Aorta (tissue), 5 donors: ENCODE measurements at regions not wholly inside any gene's neighbourhood (a gene's known extent, or its start where the extent isn't known, plus 50 kb on each side); places are given as distances from the start of the nearest gene placed in this dataset.

Experiments used
- ATAC-seq: fragments of 200-7000 bp; cut with Tn5 transposase; one replicate; pipeline ENCODE4 v1.9.1; 2022; ENCODE audit warnings: moderate library complexity; ENCODE audit not compliant: low FRiP score
- DNase-seq, 2 donors: peaks; one replicate each; pipeline ENCODE4 v3.0.0-alpha.2; 2020
- H3K27ac ChIP-seq, 2 donors: one replicate each; pipeline ENCODE4 v1.5.1; 2013; ENCODE audit warnings: low read length in 2 of 2, mild to moderate bottlenecking in 2 of 2, moderate library complexity in 2 of 2, control low read depth in 1 of 2, inconsistent platforms in 1 of 2, low read depth in 1 of 2
- H3K27me3 ChIP-seq, 2 donors: one replicate each; pipeline ENCODE4 v1.6.1; 2013; ENCODE audit warnings: control low read depth in 1 of 2, low read length in 1 of 2, mild to moderate bottlenecking in 1 of 2, moderate library complexity in 1 of 2; ENCODE audit not compliant: insufficient read depth in 2 of 2, control insufficient read depth in 1 of 2
- H3K36me3 ChIP-seq, 2 donors: one replicate each; pipeline ENCODE4 v1.6.1; 2013; ENCODE audit warnings: control low read depth in 1 of 2, low read length in 1 of 2, mild to moderate bottlenecking in 1 of 2; ENCODE audit not compliant: insufficient read depth in 2 of 2, control insufficient read depth in 1 of 2
- H3K4me1 ChIP-seq, 2 donors: one replicate each; pipeline ENCODE4 v1.6.1; 2013; ENCODE audit warnings: low read length in 2 of 2, control low read depth in 1 of 2, mild to moderate bottlenecking in 1 of 2, moderate library complexity in 1 of 2; ENCODE audit not compliant: insufficient read depth in 2 of 2, control insufficient read depth in 1 of 2
- H3K4me3 ChIP-seq, 2 donors: one replicate each; pipeline ENCODE4 v1.5.1; 2013; ENCODE audit warnings: low read length in 2 of 2, control low read depth in 1 of 2, mild to moderate bottlenecking in 1 of 2
- H3K9me3 ChIP-seq: one replicate; pipeline ENCODE4 v1.6.1; 2013; ENCODE audit warnings: mild to moderate bottlenecking, low read length; ENCODE audit not compliant: control insufficient read depth
- WGBS, 2 donors: extraction: QIAGEN DNeasy Blood & Tissue Kit; methylation state at CpG; one replicate each; pipeline ENCODE4 v1.1.7; 2013; 5-methylcytosine and 5-hydroxymethylcytosine counted together
- intact Hi-C, 2 donors: fragments of 100-400 bp; cut with DNase I; formaldehyde crosslinking; loops; one replicate each; pipeline versions ENCODE4 v1.14.2 to v1.15.0; 2022
- donor health status: healthy with polysubstance abuse.
- donor health status: Bipolar disorder and iron deficiency.
- donor health status: DM: no; HTN: no; CAD: no.
- donor health status: DM: no; HTN: no; CAD: no.
- donor health status: DM: yes; HTN: yes; CAD: no.

- ATAC-seq: no peak
- DNase-seq: no peak
- no peak overlapping the region for H3K4me3 ChIP-seq
- intact Hi-C loops: no loop called here
- no peaks in the 10 kb centered on the region for H3K27me3 ChIP-seq
- H3K4me1 ChIP-seq: no peaks in the 10 kb centered on the region
- H3K36me3 ChIP-seq: no peaks in the 10 kb centered on the region
- no peak overlapping the region for H3K27ac ChIP-seq
- H3K9me3 ChIP-seq: no peaks in the 10 kb centered on the region
Measured at GRCh38 chr2:153394247-153394646, 84.3 kb downstream of the RPRM start.

- DNase-seq (no peak), ATAC-seq (no peak)
- H3K27ac ChIP-seq: no peak overlapping the region
- no peaks in the 10 kb centered on the region for H3K36me3 ChIP-seq
- no peaks in the 10 kb centered on the region for H3K27me3 ChIP-seq
- WGBS, 2 donors: 61 to 84% methylated on average over 3 of the region's 3 CpGs
- H3K4me1 ChIP-seq: no peaks in the 10 kb centered on the region
- intact Hi-C loops: no loop called here
- H3K9me3 ChIP-seq: no peaks in the 10 kb centered on the region
- H3K4me3 ChIP-seq: no peak overlapping the region
Measured at GRCh38 chr2:153393518-153393917, 85.0 kb downstream of the RPRM start.

DNA sequence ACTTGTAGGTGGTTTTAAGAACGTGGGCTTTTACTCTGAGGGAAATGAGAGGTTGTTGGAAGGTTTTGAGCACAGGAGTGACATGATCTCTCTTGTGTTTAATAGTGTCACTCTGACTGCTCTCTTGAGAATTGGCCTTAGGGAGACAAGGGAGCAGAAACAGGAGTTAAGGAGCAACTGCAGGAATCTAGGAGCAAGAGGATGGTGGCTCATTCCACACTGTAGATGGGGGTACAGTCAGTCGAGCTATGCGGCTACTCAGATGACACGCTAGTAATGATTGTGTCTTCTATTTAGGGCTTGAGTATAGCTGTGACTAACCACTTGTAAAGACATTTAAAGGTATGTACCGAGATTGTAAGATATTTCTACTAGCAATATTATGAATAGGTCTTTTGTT is 87.4 kb downstream of the RPRM start:
- intact Hi-C loops: no loop called here
- ATAC-seq: no peak
- no peak overlapping the region for H3K4me3 ChIP-seq
- no peaks in the 10 kb centered on the region for H3K4me1 ChIP-seq
- no peaks in the 10 kb centered on the region for H3K36me3 ChIP-seq
- H3K27me3 ChIP-seq: no peaks in the 10 kb centered on the region
- H3K9me3 ChIP-seq: no peaks in the 10 kb centered on the region
- 64% methylated on average over 5 of the region's 5 CpGs for WGBS, 2 donors
- H3K27ac ChIP-seq: no peak overlapping the region
- DNase-seq: no peak

DNA sequence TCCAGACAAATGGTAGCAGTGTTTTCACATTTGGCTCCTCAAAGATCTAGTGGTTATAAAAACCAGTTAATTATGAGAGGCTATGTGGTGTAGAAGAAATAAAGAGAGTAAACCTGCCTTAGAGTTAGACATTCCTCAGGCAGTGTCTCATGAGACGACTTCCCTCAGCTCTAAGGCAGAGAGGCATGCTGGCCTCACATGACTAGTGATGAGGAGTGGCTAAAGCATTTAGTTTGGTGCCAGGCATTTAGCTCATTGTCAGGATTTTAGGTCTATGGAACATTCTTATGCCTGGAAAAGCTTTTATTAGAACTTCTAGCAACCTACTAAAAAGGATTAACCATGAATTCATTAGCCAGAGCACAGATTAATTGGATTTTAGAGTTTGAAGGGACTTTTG is 90.3 kb downstream of the RPRM start:
- no peak overlapping the region for H3K4me3 ChIP-seq
- 4 to 11% methylated on average over 1 of the region's 1 CpG for WGBS, 2 donors
- no peaks in the 10 kb centered on the region for H3K27me3 ChIP-seq
- H3K4me1 ChIP-seq: no peaks in the 10 kb centered on the region
- intact Hi-C loops: no loop called here
- H3K27ac ChIP-seq: no peak overlapping the region
- H3K36me3 ChIP-seq: no peaks in the 10 kb centered on the region
- ATAC-seq (no peak), DNase-seq (no peak)
- H3K9me3 ChIP-seq: no peaks in the 10 kb centered on the region

- Histone ChIP-seq H3K36me3 (no peaks in the 10 kb centered on the region), H3K27ac (no peak overlapping the region), H3K4me1 (no peaks in the 10 kb centered on the region), H3K27me3 (no peaks in the 10 kb centered on the region), H3K9me3 (no peaks in the 10 kb centered on the region), H3K4me3 (no peak overlapping the region)
- no peak for ATAC-seq
- 22 to 40% methylated on average over 4 of the region's 4 CpGs for WGBS, 2 donors
- intact Hi-C loops: no loop called here
- DNase-seq: no peak
Measured at GRCh38 chr2:153387203-153387602, 91.4 kb downstream of the RPRM start.

DNA sequence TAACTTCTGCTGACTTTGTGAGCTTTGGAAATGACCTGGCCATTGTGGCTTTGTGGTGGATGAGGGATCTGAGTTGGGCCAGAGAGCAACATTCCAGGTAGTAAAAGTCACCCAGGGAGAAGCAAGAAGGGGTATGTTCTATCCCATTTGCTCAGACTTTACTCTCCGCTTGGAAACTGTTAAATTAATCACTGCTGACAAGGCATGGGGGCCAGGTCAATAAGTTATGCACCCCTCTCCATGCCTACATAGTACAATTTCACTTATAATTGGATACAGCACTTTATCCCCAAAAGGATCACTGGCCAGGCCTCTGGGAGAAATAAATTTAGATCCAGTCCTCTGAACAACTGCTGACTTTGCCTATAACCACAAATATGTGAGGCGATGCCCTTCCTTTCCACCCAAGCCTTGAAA is 92.1 kb downstream of the RPRM start:
- no peak overlapping the region for H3K27ac ChIP-seq
- WGBS, 2 donors: 25 to 34% methylated on average over 2 of the region's 2 CpGs
- H3K27me3 ChIP-seq: no peaks in the 10 kb centered on the region
- H3K9me3 ChIP-seq: no peaks in the 10 kb centered on the region
- no peaks in the 10 kb centered on the region for H3K4me1 ChIP-seq
- no peak overlapping the region for H3K4me3 ChIP-seq
- DNase-seq (no peak), ATAC-seq (no peak)
- H3K36me3 ChIP-seq: no peaks in the 10 kb centered on the region
- intact Hi-C loops: no loop called here

- no peak for ATAC-seq
- DNase-seq: no peak
- H3K4me3 ChIP-seq: no peak overlapping the region
- 53 to 69% methylated on average over 3 of the region's 3 CpGs for WGBS, 2 donors
- H3K9me3 ChIP-seq: no peaks in the 10 kb centered on the region
- intact Hi-C loops: no loop called here
- no peaks in the 10 kb centered on the region for H3K4me1 ChIP-seq
- H3K36me3 ChIP-seq: no peaks in the 10 kb centered on the region
- no peak overlapping the region for H3K27ac ChIP-seq
- H3K27me3 ChIP-seq: no peaks in the 10 kb centered on the region
Measured at GRCh38 chr2:153373510-153374279, 104.9 kb downstream of the RPRM start.

GRCh38 chr2:153360239-153360638 is 118.3 kb downstream of the RPRM start:
- DNase-seq (no peak), ATAC-seq (no peak)
- Histone ChIP-seq H3K4me1 (no peaks in the 10 kb centered on the region), H3K9me3 (peaks cover 6% of the 10 kb centered on the region), H3K27ac (no peak overlapping the region), H3K27me3 (no peaks in the 10 kb centered on the region), H3K4me3 (no peak overlapping the region), H3K36me3 (no peaks in the 10 kb centered on the region)
- intact Hi-C loops: no loop called here
- 73 to 81% methylated on average over 3 of the region's 3 CpGs for WGBS, 2 donors

- DNase-seq (no peak), ATAC-seq (no peak)
- no peak overlapping the region for H3K4me3 ChIP-seq
- no peaks in the 10 kb centered on the region for H3K27me3 ChIP-seq
- H3K9me3 ChIP-seq: no peaks in the 10 kb centered on the region
- H3K27ac ChIP-seq: no peak overlapping the region
- H3K36me3 ChIP-seq: no peaks in the 10 kb centered on the region
- 0 to 2% methylated on average over 1 of the region's 1 CpG for WGBS, 2 donors
- intact Hi-C loops: no loop called here
- no peaks in the 10 kb centered on the region for H3K4me1 ChIP-seq
Measured at GRCh38 chr2:153354377-153354776, 124.2 kb downstream of the RPRM start.
